GM20000 (cell line): ENCODE measurements at regions not wholly inside any gene's neighbourhood (a gene's known extent, or its start where the extent isn't known, plus 50 kb on each side); places are given as distances from the start of the nearest gene placed in this dataset.

Experiments
- DNase-seq: peaks from one replicate; pipeline ENCODE4 v3.0.0; 2012; ENCODE audit warnings: low spot score
- TF ChIP-seq, protein P1 (sequence below): IDR thresholded peaks from 2 replicates; pipeline ENCODE4 v1.5.1; 2012; ENCODE audit warnings: mild to moderate bottlenecking, control low read depth; ENCODE audit errors: extremely low read depth, missing control alignments

DNA sequence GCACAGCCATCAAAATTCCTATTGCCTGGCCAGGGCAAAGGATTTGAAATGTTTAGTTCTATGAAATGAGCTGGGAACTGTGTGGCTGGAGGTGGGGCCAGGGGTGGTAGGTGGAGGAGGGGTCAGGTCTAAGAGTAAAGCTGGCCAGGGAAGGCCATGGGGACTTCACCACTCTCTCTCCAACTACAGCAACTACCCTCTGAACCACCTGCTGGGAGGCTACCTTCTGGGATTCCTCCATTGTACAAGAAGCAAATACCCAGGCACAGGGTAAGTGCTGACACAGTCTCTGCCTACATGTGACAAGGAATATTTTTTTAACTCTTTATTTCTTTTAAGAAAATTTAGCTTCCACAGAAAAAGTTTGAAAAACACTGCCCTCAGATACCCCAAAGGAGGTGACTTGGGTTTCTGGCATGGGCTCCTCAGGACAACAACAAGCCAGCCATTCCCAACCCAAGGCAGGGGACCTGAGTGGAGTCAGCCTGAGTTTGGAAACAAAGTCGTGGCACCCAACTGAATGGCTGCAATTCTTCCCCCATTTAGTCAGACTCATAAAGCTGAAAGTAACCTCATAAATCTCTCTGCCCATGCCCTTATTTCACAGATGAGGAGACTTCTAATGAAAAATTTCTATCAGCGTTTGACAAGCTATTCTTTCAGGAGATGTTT, 593.8 kb upstream of the DIPK2B start:
- DNase-seq: no peak
- TF ChIP-seq, protein P1, sequence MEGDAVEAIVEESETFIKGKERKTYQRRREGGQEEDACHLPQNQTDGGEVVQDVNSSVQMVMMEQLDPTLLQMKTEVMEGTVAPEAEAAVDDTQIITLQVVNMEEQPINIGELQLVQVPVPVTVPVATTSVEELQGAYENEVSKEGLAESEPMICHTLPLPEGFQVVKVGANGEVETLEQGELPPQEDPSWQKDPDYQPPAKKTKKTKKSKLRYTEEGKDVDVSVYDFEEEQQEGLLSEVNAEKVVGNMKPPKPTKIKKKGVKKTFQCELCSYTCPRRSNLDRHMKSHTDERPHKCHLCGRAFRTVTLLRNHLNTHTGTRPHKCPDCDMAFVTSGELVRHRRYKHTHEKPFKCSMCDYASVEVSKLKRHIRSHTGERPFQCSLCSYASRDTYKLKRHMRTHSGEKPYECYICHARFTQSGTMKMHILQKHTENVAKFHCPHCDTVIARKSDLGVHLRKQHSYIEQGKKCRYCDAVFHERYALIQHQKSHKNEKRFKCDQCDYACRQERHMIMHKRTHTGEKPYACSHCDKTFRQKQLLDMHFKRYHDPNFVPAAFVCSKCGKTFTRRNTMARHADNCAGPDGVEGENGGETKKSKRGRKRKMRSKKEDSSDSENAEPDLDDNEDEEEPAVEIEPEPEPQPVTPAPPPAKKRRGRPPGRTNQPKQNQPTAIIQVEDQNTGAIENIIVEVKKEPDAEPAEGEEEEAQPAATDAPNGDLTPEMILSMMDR: no peak

DNA sequence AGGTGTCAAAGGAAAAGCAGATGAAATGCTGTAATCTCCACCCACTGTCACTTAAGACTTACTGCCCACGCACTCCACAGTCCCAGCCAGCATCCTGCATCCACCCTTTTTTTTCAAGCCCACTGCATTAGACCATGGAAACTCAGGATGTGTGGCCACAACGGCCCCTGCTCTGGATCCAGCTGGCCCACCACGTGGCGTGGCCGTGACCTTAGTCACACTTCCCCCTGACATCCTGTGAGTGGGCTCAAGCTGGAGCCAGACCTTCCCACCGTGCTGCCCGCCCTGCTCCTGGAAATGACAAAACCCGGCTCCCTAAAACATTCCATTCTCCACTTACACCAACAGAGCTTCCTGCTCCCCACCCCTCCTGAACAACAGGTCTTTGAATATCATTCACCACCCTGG, 588.3 kb upstream of the DIPK2B start:
- DNase-seq: no peak
- TF ChIP-seq, protein P1: no peak

DNA sequence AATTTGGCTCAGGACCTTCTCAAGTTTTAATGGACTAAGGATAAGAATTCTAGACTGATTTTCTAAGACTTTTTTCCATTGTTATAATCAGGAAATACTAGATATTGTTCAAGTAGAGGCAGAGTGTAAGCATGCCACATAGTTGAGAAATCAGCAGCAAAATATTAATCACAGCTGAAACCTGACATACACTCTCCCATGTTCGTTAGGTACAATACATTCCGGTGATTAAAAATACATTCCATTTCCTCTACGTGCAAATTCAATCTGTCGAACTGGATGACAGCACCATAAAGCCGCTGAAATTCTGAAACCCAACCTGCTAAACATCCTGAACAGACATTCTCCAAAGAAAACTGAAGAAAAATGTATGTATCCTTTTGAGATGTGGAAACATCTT, 587.6 kb upstream of the DIPK2B start:
- TF ChIP-seq, protein P1: no peak

DNA sequence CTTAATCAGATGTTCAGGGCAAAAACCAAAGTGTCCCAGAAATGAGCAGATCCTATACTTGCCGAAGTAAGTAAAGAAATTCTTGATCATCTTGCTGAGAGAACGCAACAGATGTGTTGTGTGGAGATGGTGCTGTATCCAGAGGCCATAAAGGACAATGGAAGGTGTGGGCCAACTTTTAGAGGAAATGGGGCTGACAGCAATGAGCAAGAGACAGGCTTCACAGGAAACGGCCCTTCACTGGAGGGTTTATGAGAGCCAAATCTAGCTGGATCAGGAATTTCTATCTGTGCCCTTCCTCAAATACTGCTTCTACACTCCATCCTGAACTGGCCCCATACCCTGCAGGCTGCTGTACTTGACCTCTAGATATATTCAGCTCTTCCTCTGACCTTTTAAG, 583.9 kb upstream of the DIPK2B start:
- TF ChIP-seq, protein P1: no peak
- no peak for DNase-seq

More for the DNA sequence above, 587.6 kb upstream of the DIPK2B start:
- DNase-seq: no peak

DNA sequence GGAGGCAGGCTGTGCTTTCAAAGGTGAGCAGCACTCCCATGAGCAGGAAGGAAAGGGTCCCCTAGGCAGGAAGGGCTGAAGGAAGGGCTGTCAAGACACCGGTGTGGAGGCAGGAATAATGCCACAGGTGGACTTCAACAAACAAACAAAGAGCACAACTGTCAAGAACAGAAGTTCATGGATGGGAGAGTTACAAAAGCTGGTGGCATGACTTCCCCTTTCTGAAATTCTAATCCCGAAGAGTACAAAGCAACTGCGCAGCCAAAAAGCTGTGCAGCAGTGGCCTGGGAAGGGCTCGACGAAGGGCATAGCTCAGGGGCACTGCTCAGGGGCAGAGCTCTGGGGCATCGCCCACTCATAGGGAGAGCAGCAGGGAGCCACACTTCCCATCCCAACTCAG, 582.3 kb upstream of the DIPK2B start:
- no peak for DNase-seq
- TF ChIP-seq, protein P1: no peak

DNA sequence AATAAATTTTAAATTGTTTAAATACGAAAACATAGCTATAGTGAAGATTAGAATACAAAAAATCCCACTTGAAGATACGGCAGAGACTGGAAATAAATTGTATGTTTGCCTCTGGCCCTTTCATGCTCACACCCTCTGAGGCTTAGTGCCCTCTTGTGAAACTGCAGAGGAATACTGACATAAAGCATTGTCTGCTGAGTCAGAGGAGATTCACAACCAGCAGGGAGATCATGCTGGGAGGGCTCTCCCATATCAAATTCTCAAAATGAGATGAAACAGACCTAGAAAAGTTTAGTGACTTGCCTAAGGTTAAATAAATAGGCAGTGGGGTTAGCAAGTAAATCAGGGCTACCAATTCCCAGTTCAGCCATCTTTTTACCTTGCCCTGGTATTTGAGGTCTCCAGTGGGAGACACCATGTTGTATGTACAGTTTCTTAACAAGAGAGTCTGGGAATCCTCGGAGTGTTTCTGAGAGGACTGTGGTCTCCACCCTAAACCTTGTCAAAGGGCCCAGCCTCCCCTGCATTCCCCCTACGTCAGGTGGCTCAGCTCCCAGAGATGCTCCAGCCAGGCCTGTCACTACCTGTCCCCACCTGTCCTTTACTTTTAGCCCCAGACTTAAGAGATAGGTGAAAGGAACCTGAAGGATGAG, 581.4 kb upstream of the DIPK2B start:
- TF ChIP-seq, protein P1: no peak
- no peak for DNase-seq

DNA sequence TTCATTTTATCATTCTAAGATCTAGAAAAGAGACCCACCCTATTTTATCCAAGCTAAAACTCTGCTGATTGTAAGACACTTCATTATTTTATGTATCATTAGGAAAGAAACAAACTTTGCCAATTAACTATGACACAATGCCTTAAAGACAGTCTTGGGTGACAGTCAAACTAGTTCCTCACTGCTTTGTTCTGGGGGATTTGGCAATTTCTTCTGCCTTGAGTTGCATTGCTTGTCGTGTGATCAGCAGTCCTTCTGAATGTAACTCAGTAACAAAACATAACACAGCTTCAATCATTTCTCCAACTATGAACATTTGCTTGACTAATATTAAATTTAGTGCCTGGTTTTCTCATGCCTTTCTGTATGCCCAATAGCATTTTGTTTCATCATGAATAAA, 577.9 kb upstream of the DIPK2B start:
- TF ChIP-seq, protein P1: no peak
- no peak for DNase-seq
